Sigmoid colon (tissue), 6 donors: ENCODE measurements at regions not wholly inside any gene's neighbourhood (a gene's known extent, or its start where the extent isn't known, plus 50 kb on each side); places are given as distances from the start of the nearest gene placed in this dataset.

Experiments
- DNase-seq: peaks from one replicate; pipeline ENCODE4 v3.0.0-alpha.2; 2019
- H3K27ac ChIP-seq, 4 donors: fragments of 200-600 bp; sonication (generic); one replicate each; pipeline ENCODE4 v1.5.1; 2016 to 2019; ENCODE audit warnings: mild to moderate bottlenecking in 1 of 4
- H3K27me3 ChIP-seq, 3 donors: fragments of 200-600 bp; sonication (generic); one replicate each; pipeline ENCODE4 v1.5.1; 2019; ENCODE audit warnings: mild to moderate bottlenecking in 1 of 3
- H3K36me3 ChIP-seq, 4 donors: fragments of 200-600 bp; sonication (generic); one replicate each; pipeline ENCODE4 v1.5.1; 2016 to 2019
- H3K4me1 ChIP-seq, 4 donors: fragments of 200-600 bp; sonication (generic); one replicate each; pipeline ENCODE4 v1.5.1; 2017 to 2019
- H3K4me3 ChIP-seq, 4 donors: fragments of 200-600 bp; sonication (generic); one replicate each; pipeline ENCODE4 v1.5.1; 2017 to 2019; ENCODE audit warnings: mild to moderate bottlenecking in 2 of 4, moderate library complexity in 1 of 4
- H3K9me3 ChIP-seq, 4 donors: fragments of 200-600 bp in 3 of 4; sonication (generic) in 3 of 4; one replicate each; pipeline versions ENCODE4 v1.5.1 to v1.6.1; 2013 to 2019
- CTCF ChIP-seq, 4 experiments: fragments of 450-650 bp in 3 of 4; fragments of 200-600 bp in 1 of 4; IDR thresholded peaks; one replicate each; pipeline ENCODE4 v1.5.1; 2016 to 2019; ENCODE audit warnings: antibody characterized with exemption in 4 of 4, mild to moderate bottlenecking in 3 of 4, moderate library complexity in 2 of 4
- EP300 ChIP-seq, 4 donors: sonication (generic); formaldehyde crosslinking; IDR thresholded peaks; one replicate each; pipeline ENCODE4 v1.6.1; 2017; ENCODE audit warnings: antibody characterized with exemption in 4 of 4
- POLR2A ChIP-seq, 2 donors: fragments of 450-650 bp; IDR thresholded peaks; one replicate each; pipeline ENCODE4 v1.6.1; 2016; ENCODE audit warnings: antibody characterized with exemption in 2 of 2, mild to moderate bottlenecking in 2 of 2, moderate library complexity in 2 of 2
- POLR2AphosphoS5 ChIP-seq, 4 donors: sonication (generic); formaldehyde crosslinking; IDR thresholded peaks; one replicate each; pipeline ENCODE4 v1.6.1; 2017; ENCODE audit warnings: antibody characterized with exemption in 4 of 4
- WGBS, 2 donors: extraction: QIAGEN DNeasy Blood & Tissue Kit; methylation state at CpG; one replicate each; pipeline ENCODE4 v1.1.7; 2013; 5-methylcytosine and 5-hydroxymethylcytosine counted together
- intact Hi-C: fragments of 100-400 bp; cut with DNase I; formaldehyde crosslinking; loops from one replicate; pipeline ENCODE4 v1.15.1; 2023
- donor health status: healthy with polysubstance abuse.
- donor health status: healthy.

GRCh38 chr9:12604164-12604821 is 88.9 kb upstream of the TYRP1 start:
- no peaks in the 10 kb centered on the region for H3K36me3 ChIP-seq
- no peak for TF ChIP-seq POLR2AphosphoS5 (IDR thresholded peaks at IDR 0.05)
- TF ChIP-seq CTCF (IDR thresholded peaks at IDR 0.05) = no peak
- TF ChIP-seq EP300 (IDR thresholded peaks at IDR 0.05) = no peak
- TF ChIP-seq POLR2A (IDR thresholded peaks at IDR 0.05) = no peak
- peaks cover 0 to 7% (median 6%) of the 10 kb centered on the region in 4 donors for H3K4me1 ChIP-seq
- 52 to 61% methylated on average over 2 of the region's 2 CpGs for WGBS, 2 donors
- no peak overlapping the region for H3K4me3 ChIP-seq
- no peaks in the 10 kb centered on the region for H3K27me3 ChIP-seq
- no peak for DNase-seq
- H3K9me3 ChIP-seq = no peaks in the 10 kb centered on the region
- intact Hi-C loops = no loop called here
- H3K27ac ChIP-seq = no peak overlapping the region

- DNase-seq = no peak
- intact Hi-C loops = no loop called here
- WGBS, 2 donors = 55 to 58% methylated on average over 4 of the region's 4 CpGs
Measured at GRCh38 chr9:12612211-12612770, 80.9 kb upstream of the TYRP1 start.

GRCh38 chr9:12613071-12613470 is 80.1 kb upstream of the TYRP1 start:
- WGBS, 2 donors = 69 to 75% methylated on average over 1 of the region's 1 CpG
- no peaks in the 10 kb centered on the region for H3K9me3 ChIP-seq
- H3K4me3 ChIP-seq = no peak overlapping the region
- intact Hi-C loops = no loop called here
- no peak for DNase-seq
- no peak overlapping the region for H3K27ac ChIP-seq
- no peaks in the 10 kb centered on the region for H3K27me3 ChIP-seq
- TF ChIP-seq POLR2A (IDR thresholded peaks at IDR 0.05) = no peak
- TF ChIP-seq EP300 (IDR thresholded peaks at IDR 0.05) = no peak
- H3K36me3 ChIP-seq = no peaks in the 10 kb centered on the region
- no peaks in the 10 kb centered on the region for H3K4me1 ChIP-seq

More at GRCh38 chr9:12612211-12612770, 80.9 kb upstream of the TYRP1 start:
- no peak overlapping the region for H3K27ac ChIP-seq
- TF ChIP-seq EP300 (IDR thresholded peaks at IDR 0.05) (no peak), CTCF (IDR thresholded peaks at IDR 0.05) (no peak), POLR2A (IDR thresholded peaks at IDR 0.05) (no peak), POLR2AphosphoS5 (IDR thresholded peaks at IDR 0.05) (no peak)
- no peak overlapping the region for H3K4me3 ChIP-seq
- H3K36me3 ChIP-seq = no peaks in the 10 kb centered on the region
- H3K27me3 ChIP-seq = no peaks in the 10 kb centered on the region
- no peaks in the 10 kb centered on the region for H3K4me1 ChIP-seq
- H3K9me3 ChIP-seq = no peaks in the 10 kb centered on the region

GRCh38 chr9:12614488-12614887 is 78.7 kb upstream of the TYRP1 start:
- WGBS, 2 donors = 73 to 74% methylated on average over 3 of the region's 3 CpGs
- Histone ChIP-seq H3K36me3 (no peaks in the 10 kb centered on the region), H3K27me3 (no peaks in the 10 kb centered on the region), H3K4me3 (no peak overlapping the region), H3K4me1 (no peaks in the 10 kb centered on the region), H3K27ac (no peak overlapping the region), H3K9me3 (no peaks in the 10 kb centered on the region)
- intact Hi-C loops = no loop called here
- TF ChIP-seq POLR2AphosphoS5 (IDR thresholded peaks at IDR 0.05) (no peak), CTCF (IDR thresholded peaks at IDR 0.05) (no peak), POLR2A (IDR thresholded peaks at IDR 0.05) (no peak), EP300 (IDR thresholded peaks at IDR 0.05) (no peak)
- DNase-seq = no peak

- intact Hi-C loops = no loop called here
Measured at GRCh38 chr9:12618956-12619355, 74.2 kb upstream of the TYRP1 start.

More at GRCh38 chr9:12618956-12619355, 74.2 kb upstream of the TYRP1 start:
- H3K27me3 ChIP-seq = no peaks in the 10 kb centered on the region
- no peaks in the 10 kb centered on the region for H3K4me1 ChIP-seq
- no peak overlapping the region for H3K4me3 ChIP-seq
- DNase-seq = no peak
- TF ChIP-seq POLR2A (IDR thresholded peaks at IDR 0.05) (no peak), EP300 (IDR thresholded peaks at IDR 0.05) (no peak), POLR2AphosphoS5 (IDR thresholded peaks at IDR 0.05) (no peak), CTCF (IDR thresholded peaks at IDR 0.05) (no peak)
- no peak overlapping the region for H3K27ac ChIP-seq
- H3K36me3 ChIP-seq = no peaks in the 10 kb centered on the region
- H3K9me3 ChIP-seq = no peaks in the 10 kb centered on the region
- 32 to 51% methylated on average over 2 of the region's 2 CpGs for WGBS, 2 donors
